ENCODE measurements at regions not wholly inside any gene's neighbourhood (a gene's known extent, or its start where the extent isn't known, plus 50 kb on each side); places are given as distances from the start of the nearest gene placed in this dataset.

- TF ChIP-seq, protein P1, sequence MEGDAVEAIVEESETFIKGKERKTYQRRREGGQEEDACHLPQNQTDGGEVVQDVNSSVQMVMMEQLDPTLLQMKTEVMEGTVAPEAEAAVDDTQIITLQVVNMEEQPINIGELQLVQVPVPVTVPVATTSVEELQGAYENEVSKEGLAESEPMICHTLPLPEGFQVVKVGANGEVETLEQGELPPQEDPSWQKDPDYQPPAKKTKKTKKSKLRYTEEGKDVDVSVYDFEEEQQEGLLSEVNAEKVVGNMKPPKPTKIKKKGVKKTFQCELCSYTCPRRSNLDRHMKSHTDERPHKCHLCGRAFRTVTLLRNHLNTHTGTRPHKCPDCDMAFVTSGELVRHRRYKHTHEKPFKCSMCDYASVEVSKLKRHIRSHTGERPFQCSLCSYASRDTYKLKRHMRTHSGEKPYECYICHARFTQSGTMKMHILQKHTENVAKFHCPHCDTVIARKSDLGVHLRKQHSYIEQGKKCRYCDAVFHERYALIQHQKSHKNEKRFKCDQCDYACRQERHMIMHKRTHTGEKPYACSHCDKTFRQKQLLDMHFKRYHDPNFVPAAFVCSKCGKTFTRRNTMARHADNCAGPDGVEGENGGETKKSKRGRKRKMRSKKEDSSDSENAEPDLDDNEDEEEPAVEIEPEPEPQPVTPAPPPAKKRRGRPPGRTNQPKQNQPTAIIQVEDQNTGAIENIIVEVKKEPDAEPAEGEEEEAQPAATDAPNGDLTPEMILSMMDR (IDR thresholded peaks at IDR 0.05; ENCODE audit: poor library complexity), result no peak
- no peak for TF ChIP-seq EZH2phosphoT487 (IDR thresholded peaks at IDR 0.05; ENCODE audit: low read depth, severe bottlenecking, unreplicated experiment)
These were observed 124.2 kb upstream of the ZIC3 start for GRCh38 chrX:137441711-137442110.
